Cardiac fibroblast (primary cell): ENCODE measurements at regions not wholly inside any gene's neighbourhood (a gene's known extent, or its start where the extent isn't known, plus 50 kb on each side); places are given as distances from the start of the nearest gene placed in this dataset.

Experiments used
- DNase-seq, 2 donors: peaks; one replicate each; pipeline versions ENCODE4 v3.0.0 to v3.0.0-alpha.2; 2010; ENCODE audit warnings: low read depth in 2 of 2
- H3K4me3 ChIP-seq, 2 donors: replicated peaks in 1 of 2; 1 replicate in 1 of 2; 2 replicates in 1 of 2; pipeline ENCODE4 v1.5.1; 2011; ENCODE audit warnings: low read depth in 2 of 2, low read length in 2 of 2, mild to moderate bottlenecking in 2 of 2, moderate library complexity in 1 of 2
- TF ChIP-seq, protein P1 (sequence below): IDR thresholded peaks from one replicate; pipeline ENCODE4 v1.5.1; 2011; ENCODE audit warnings: low read depth, mild to moderate bottlenecking, low read length, inconsistent platforms

DNA sequence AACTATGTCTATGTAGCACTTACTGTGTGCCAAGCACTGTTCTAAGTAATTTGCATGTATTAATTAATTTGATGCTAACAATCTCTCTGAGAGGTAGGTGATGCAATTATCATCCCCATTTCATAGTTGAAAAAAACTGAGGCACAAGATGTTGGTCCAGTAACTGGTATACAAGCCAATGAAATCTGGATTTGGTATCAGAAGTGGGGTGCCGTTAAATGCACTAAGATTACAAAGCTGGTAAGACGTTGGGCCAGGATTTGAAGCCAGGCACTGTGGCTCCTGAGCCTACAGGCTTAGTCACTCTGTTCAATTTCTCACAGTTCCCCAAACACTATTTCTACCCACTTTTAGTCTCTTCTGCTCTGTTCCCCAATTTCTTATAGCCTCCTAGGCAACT, 70.4 kb upstream of the CACNA1A start:
- no peak for DNase-seq
- TF ChIP-seq, protein P1, sequence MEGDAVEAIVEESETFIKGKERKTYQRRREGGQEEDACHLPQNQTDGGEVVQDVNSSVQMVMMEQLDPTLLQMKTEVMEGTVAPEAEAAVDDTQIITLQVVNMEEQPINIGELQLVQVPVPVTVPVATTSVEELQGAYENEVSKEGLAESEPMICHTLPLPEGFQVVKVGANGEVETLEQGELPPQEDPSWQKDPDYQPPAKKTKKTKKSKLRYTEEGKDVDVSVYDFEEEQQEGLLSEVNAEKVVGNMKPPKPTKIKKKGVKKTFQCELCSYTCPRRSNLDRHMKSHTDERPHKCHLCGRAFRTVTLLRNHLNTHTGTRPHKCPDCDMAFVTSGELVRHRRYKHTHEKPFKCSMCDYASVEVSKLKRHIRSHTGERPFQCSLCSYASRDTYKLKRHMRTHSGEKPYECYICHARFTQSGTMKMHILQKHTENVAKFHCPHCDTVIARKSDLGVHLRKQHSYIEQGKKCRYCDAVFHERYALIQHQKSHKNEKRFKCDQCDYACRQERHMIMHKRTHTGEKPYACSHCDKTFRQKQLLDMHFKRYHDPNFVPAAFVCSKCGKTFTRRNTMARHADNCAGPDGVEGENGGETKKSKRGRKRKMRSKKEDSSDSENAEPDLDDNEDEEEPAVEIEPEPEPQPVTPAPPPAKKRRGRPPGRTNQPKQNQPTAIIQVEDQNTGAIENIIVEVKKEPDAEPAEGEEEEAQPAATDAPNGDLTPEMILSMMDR, result no peak
- H3K4me3 ChIP-seq, result no peak overlapping the region

DNA sequence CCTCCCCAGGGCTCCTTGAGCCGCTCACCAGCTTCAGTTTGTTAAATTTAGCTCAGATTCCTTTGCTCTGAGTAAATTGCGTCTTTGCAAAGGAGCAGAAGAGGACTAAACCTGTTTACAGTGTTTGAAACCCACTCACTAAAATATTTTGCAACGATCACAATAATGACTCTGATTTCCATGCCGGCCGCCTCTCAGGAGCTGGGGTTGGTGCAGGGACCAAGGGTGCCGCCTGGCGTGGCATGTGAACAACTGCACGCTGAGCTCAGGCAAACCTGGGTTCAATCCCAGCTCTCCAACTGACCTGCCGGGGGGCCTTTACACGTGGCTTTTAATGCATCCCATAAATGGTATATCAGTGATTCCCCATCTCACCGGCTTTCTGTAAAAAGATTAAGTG, 68.7 kb upstream of the CACNA1A start:
- TF ChIP-seq, protein P1, result peak; percentile 45
- no peak overlapping the region for H3K4me3 ChIP-seq
- DNase-seq, result peak in 1 of 2 donors; percentile 35

DNA sequence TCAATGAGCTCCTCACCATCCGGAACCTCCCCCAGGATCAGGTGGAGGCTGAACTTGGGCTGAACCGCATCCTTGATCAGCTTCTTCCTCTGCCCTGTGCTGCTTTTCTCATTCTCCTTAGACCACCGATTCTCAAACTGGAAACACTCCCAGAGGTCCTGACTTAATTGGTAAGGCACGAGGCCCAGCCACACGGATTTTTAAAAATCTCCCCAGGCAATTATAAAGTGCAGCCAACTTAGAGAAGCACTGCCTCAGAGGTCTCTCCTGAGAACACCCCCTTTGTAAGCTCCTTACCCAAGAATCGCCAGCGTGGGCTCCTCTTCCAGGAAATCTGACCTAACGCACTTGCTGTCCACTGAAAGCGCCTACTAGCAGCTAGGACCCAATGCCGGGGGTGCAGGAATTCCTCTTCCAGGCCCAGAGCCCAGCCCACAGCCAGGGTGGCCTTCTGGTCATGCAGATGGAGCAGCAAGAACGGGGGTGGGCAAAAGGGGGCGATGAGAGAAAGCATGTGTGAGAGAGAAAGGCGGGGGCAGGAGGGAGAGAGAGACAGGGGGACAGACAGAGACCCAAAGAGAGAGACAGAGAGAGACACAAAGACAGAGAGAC, 66.9 kb upstream of the CACNA1A start:
- H3K4me3 ChIP-seq, result no peak overlapping the region
- TF ChIP-seq, protein P1, result no peak
- no peak for DNase-seq

DNA sequence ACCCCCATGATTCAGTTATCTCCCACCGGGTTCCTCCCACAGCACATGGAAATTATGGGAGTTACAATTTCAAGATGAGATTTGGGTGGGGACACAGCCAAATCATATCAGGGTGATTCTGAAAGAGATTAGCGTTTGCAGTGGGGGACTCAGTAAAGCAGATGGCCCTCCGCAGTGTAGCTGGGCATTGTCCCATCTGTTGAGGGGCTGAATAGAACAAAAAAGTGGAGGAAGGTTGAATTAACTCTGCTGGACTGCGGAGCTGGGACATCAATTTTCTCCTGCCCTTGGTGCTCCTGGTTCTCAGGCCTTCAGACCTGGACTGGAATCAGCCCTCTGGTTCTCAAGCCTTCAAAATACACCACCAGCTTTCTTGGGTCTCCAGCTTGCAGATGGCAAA, 55.2 kb upstream of the CACNA1A start:
- no peak for DNase-seq
- H3K4me3 ChIP-seq, result no peak overlapping the region
- TF ChIP-seq, protein P1, result no peak

DNA sequence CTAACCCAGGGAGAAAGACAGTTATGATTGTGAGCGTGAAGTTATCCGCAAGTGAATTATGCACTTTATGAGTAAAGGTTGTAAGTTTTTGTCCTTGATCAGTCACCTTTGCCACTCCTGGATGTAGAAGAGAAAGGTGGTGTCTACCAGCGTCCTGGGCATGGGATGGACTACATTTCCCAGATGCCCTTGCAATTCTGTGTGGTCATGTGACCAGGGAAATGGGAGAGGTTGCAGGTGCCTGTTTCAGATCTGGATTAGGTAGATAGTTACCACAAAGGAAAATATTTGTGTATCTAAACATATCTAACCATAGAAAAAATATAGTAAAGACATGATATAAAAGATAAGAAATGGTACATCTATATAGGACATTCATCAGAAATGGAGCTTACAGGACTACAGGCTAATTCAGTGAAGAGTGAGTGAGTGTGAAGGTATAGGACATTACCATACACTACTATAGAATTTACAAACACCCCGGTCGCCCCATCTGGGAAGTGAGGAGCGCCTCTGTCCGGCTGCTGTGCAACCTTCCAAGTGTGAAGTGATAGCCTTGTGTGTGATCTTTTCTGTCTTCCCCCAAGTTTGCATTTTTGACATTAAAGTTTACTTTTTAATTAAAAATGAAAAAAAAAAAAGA, 51.6 kb upstream of the CACNA1A start:
- H3K4me3 ChIP-seq, result no peak overlapping the region
- TF ChIP-seq, protein P1, result no peak
- no peak for DNase-seq

DNA sequence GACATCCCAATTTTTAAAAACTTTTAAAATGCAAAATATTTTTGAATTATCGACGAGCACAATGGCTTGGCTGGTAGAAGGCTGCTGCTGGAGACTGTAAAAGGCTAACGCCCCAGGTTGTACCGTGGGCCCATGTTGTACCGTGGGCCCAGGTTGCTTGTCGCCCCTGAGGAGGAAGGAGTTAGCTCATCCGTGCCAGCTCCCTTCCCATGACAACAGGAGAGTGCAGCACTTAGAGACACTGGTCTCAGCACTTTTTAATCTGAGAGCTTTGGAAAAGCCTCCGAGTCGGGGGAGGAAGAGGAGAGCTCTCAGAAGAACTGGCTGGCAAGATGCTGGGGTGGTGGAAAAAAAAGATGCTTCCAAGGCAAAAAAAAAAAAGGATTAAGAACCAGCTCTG, 50.3 kb upstream of the CACNA1A start:
- H3K4me3 ChIP-seq, result no peak overlapping the region
- TF ChIP-seq, protein P1, result no peak
- DNase-seq, result no peak
